Astrocyte (in vitro differentiated cells and primary cell): ENCODE measurements at regions not wholly inside any gene's neighbourhood (a gene's known extent, or its start where the extent isn't known, plus 50 kb on each side); places are given as distances from the start of the nearest gene placed in this dataset.

ENCODE experiments used
- CTCF ChIP-seq: IDR thresholded peaks from 2 replicates; pipeline ENCODE4 v1.5.1; 2011; ENCODE audit warnings: low read depth, mild to moderate bottlenecking, inconsistent platforms, low read length, moderate library complexity; ENCODE audit not compliant: insufficient read depth
- EZH2 ChIP-seq: IDR thresholded peaks from 2 replicates; pipeline ENCODE4 v1.6.1; 2012; ENCODE audit warnings: mild to moderate bottlenecking, low read length, inconsistent platforms; ENCODE audit not compliant: insufficient read depth

GRCh38 chr5:72741805-72742204 lies 74.7 kb upstream of the TNPO1 start:
- no peak for TF ChIP-seq CTCF
- TF ChIP-seq EZH2, result no peak
